ENCODE measurements at regions not wholly inside any gene's neighbourhood (a gene's known extent, or its start where the extent isn't known, plus 50 kb on each side); places are given as distances from the start of the nearest gene placed in this dataset.
A peak's percentile ranks its signal among the peaks of the same experiment; 100 is the strongest.

GRCh38 chr5:116358911-116359418 is 215.7 kb downstream of the SEMA6A start:
- peak in 2 of 4 donors; percentile 32 to 46 for ATAC-seq
- WGBS (ENCODE audit: insufficient coverage, low coverage, low lambda C conversion rate, missing lambda C conversion rate), result 29% methylated on average over 1 of the region's 1 CpG
- intact Hi-C loops (cut with DNase I), result no loop called here

GRCh38 chr5:116358015-116358523 is 216.6 kb downstream of the SEMA6A start:
- H3K27ac ChIP-seq, result no peak overlapping the region
- TF ChIP-seq POLR2A (IDR thresholded peaks at IDR 0.05) (no peak), CTCF (IDR thresholded peaks at IDR 0.05) (no peak)
- no peaks in the 10 kb centered on the region for H3K4me1 ChIP-seq
- no peak overlapping the region for H3K4me3 ChIP-seq
- no peak for ATAC-seq
- no peaks in the 10 kb centered on the region for H3K27me3 ChIP-seq
- H3K36me3 ChIP-seq, result peaks cover 0 to 1% (median 0%) of the 10 kb centered on the region in 4 donors
- DNase-seq, result no peak
- H3K9me3 ChIP-seq, result no peaks in the 10 kb centered on the region
- intact Hi-C loops (cut with DNase I), result no loop called here

More at GRCh38 chr5:116358911-116359418, 215.7 kb downstream of the SEMA6A start:
- no peak for TF ChIP-seq POLR2A (IDR thresholded peaks at IDR 0.05)
- no peak for TF ChIP-seq CTCF (IDR thresholded peaks at IDR 0.05)
- Histone ChIP-seq H3K4me3 (no peak overlapping the region), H3K36me3 (no peaks in the 10 kb centered on the region), H3K4me1 (no peaks in the 10 kb centered on the region), H3K27me3 (no peaks in the 10 kb centered on the region), H3K27ac (no peak overlapping the region), H3K9me3 (no peaks in the 10 kb centered on the region)
- DNase-seq, result no peak

- Histone ChIP-seq H3K36me3 (peaks cover 0 to 1% (median 0%) of the 10 kb centered on the region in 4 donors), H3K27ac (no peak overlapping the region), H3K4me1 (no peaks in the 10 kb centered on the region), H3K9me3 (no peaks in the 10 kb centered on the region), H3K27me3 (no peaks in the 10 kb centered on the region), H3K4me3 (no peak overlapping the region)
- no peak for DNase-seq
- TF ChIP-seq CTCF (IDR thresholded peaks at IDR 0.05) (no peak), POLR2A (IDR thresholded peaks at IDR 0.05) (no peak)
- no peak for ATAC-seq
- intact Hi-C loops (cut with DNase I), result no loop called here
- 80% methylated on average over 6 of the region's 6 CpGs for WGBS (ENCODE audit: insufficient coverage, low coverage, low lambda C conversion rate, missing lambda C conversion rate)
Measured at GRCh38 chr5:116355819-116356601, 218.6 kb downstream of the SEMA6A start.

- H3K4me1 ChIP-seq, result no peaks in the 10 kb centered on the region
- ATAC-seq (no peak), DNase-seq (no peak)
- H3K4me3 ChIP-seq, result no peak overlapping the region
- H3K36me3 ChIP-seq, result peaks cover 0 to 1% (median 0%) of the 10 kb centered on the region in 4 donors
- no peaks in the 10 kb centered on the region for H3K27me3 ChIP-seq
- TF ChIP-seq POLR2A (IDR thresholded peaks at IDR 0.05), result no peak
- TF ChIP-seq CTCF (IDR thresholded peaks at IDR 0.05), result no peak
- intact Hi-C loops (cut with DNase I), result no loop called here
- no peaks in the 10 kb centered on the region for H3K9me3 ChIP-seq
- H3K27ac ChIP-seq, result no peak overlapping the region
Measured at GRCh38 chr5:116354699-116355098, 219.9 kb downstream of the SEMA6A start.
